Keratinocyte (primary cell): ENCODE measurements at regions not wholly inside any gene's neighbourhood (a gene's known extent, or its start where the extent isn't known, plus 50 kb on each side); places are given as distances from the start of the nearest gene placed in this dataset.

Experiments used
- CTCF ChIP-seq, 3 experiments: IDR thresholded peaks in 1 of 3; conservative IDR thresholded peaks in 1 of 3; optimal IDR thresholded peaks in 1 of 3; 2 replicates in 2 of 3; 3 replicates in 1 of 3; pipeline versions ENCODE3 to v1.5.1; 2011; ENCODE audit warnings: low read length in 3 of 3, mild to moderate bottlenecking in 3 of 3, moderate library complexity in 2 of 3, control low read depth in 1 of 3, inconsistent platforms in 1 of 3; ENCODE audit not compliant: insufficient read depth in 2 of 3; ENCODE audit errors: extremely low read depth in 1 of 3
- EZH2 ChIP-seq: IDR thresholded peaks from one replicate; pipeline ENCODE4 v1.6.1; 2012; ENCODE audit warnings: inconsistent platforms, mild to moderate bottlenecking, low read length, moderate library complexity

- no peak for TF ChIP-seq CTCF (optimal IDR thresholded peaks at IDR 0.05 in 1 of 3, IDR thresholded peaks at IDR 0.05 in 1 of 3, conservative IDR thresholded peaks at IDR 0.05 in 1 of 3; ENCODE audit: extremely low read depth in 1 of 3, insufficient read depth in 2 of 3, low read length in 3 of 3)
- no peak for TF ChIP-seq EZH2
Observed at GRCh38 chr2:66824926-66825325, 390.0 kb downstream of the MEIS1 start.
